Lung (tissue), 11 donors: ENCODE measurements at regions not wholly inside any gene's neighbourhood (a gene's known extent, or its start where the extent isn't known, plus 50 kb on each side); places are given as distances from the start of the nearest gene placed in this dataset.

ENCODE experiments used
- ATAC-seq: fragments of 200-7000 bp; cut with Tn5 transposase; one replicate; pipeline ENCODE4 v1.9.1; 2020; ENCODE audit warnings: moderate number of reproducible peaks; ENCODE audit not compliant: insufficient read depth, low FRiP score
- DNase-seq, 3 donors: peaks; one replicate each; pipeline ENCODE4 v3.0.0-alpha.2; 2013 to 2017
- H3K27ac ChIP-seq, 2 donors: one replicate each; pipeline ENCODE4 v1.5.1; 2013; ENCODE audit warnings: mild to moderate bottlenecking in 2 of 2, moderate library complexity in 2 of 2, control low read depth in 1 of 2, inconsistent platforms in 1 of 2, low read depth in 1 of 2, low read length in 1 of 2
- H3K27me3 ChIP-seq, 3 donors: one replicate each; pipeline ENCODE4 v1.5.1; 2013; ENCODE audit warnings: low read length in 2 of 3; ENCODE audit not compliant: control insufficient read depth in 3 of 3, insufficient read depth in 3 of 3
- H3K36me3 ChIP-seq, 4 donors: one replicate each; pipeline ENCODE4 v1.5.1; 2013; ENCODE audit warnings: low read length in 4 of 4, mild to moderate bottlenecking in 1 of 4, moderate library complexity in 1 of 4; ENCODE audit not compliant: control insufficient read depth in 4 of 4, insufficient read depth in 4 of 4
- H3K4me1 ChIP-seq, 5 donors: one replicate each; pipeline ENCODE4 v1.5.1; 2013; ENCODE audit warnings: low read length in 5 of 5, mild to moderate bottlenecking in 2 of 5, moderate library complexity in 1 of 5; ENCODE audit not compliant: control insufficient read depth in 5 of 5, insufficient read depth in 5 of 5
- H3K4me3 ChIP-seq: one replicate; pipeline ENCODE4 v1.5.1; 2013; ENCODE audit warnings: mild to moderate bottlenecking, control low read depth, moderate library complexity
- H3K9ac ChIP-seq, 2 donors: one replicate each; pipeline ENCODE4 v1.5.1; 2013; ENCODE audit warnings: low read length in 2 of 2, control low read depth in 1 of 2; ENCODE audit not compliant: insufficient read depth in 1 of 2
- H3K9me3 ChIP-seq, 4 donors: one replicate each; pipeline ENCODE4 v1.5.1; 2013; ENCODE audit warnings: low read length in 3 of 4, mild to moderate bottlenecking in 1 of 4, moderate library complexity in 1 of 4; ENCODE audit not compliant: control insufficient read depth in 4 of 4, insufficient read depth in 3 of 4
- CTCF ChIP-seq: IDR thresholded peaks from 2 replicates; pipeline ENCODE4 v1.5.1; 2012; ENCODE audit warnings: mild to moderate bottlenecking; ENCODE audit errors: control extremely low read depth, extremely low read depth
- WGBS, 2 donors: extraction: QIAGEN DNeasy Blood & Tissue Kit; methylation state at CpG; one replicate each; pipeline ENCODE4 v1.1.7; 2013; 5-methylcytosine and 5-hydroxymethylcytosine counted together
- donor health status: control.
- donor health status: control.
- donor health status: Bipolar disorder and iron deficiency.
- donor health status: healthy.
- donor health status: DM: yes; HTN: yes; CAD: no.

GRCh38 chr2:53096351-53096750 is 671.3 kb upstream of the CHAC2 start:
- Histone ChIP-seq H3K4me3 (no peak overlapping the region), H3K27ac (no peak overlapping the region), H3K27me3 (no peaks in the 10 kb centered on the region), H3K9ac (no peak overlapping the region), H3K9me3 (no peaks in the 10 kb centered on the region), H3K4me1 (no peaks in the 10 kb centered on the region), H3K36me3 (no peaks in the 10 kb centered on the region)
- WGBS, 2 donors = 76 to 88% methylated on average over 4 of the region's 4 CpGs
- DNase-seq (peak in 2 of 3 donors; percentile 19 to 39), ATAC-seq (no peak)
- no peak for TF ChIP-seq CTCF

GRCh38 chr2:53095664-53096063 is 671.9 kb upstream of the CHAC2 start:
- H3K27ac ChIP-seq = no peak overlapping the region
- no peak overlapping the region for H3K4me3 ChIP-seq
- no peaks in the 10 kb centered on the region for H3K9me3 ChIP-seq
- no peak for DNase-seq
- TF ChIP-seq CTCF = no peak
- H3K9ac ChIP-seq = no peak overlapping the region
- H3K27me3 ChIP-seq = no peaks in the 10 kb centered on the region
- WGBS, 2 donors = 77 to 88% methylated on average over 1 of the region's 1 CpG
- H3K36me3 ChIP-seq = no peaks in the 10 kb centered on the region
- ATAC-seq = no peak
- H3K4me1 ChIP-seq = no peaks in the 10 kb centered on the region

GRCh38 chr2:53095227-53095626 is 672.4 kb upstream of the CHAC2 start:
- Histone ChIP-seq H3K36me3 (no peaks in the 10 kb centered on the region), H3K27me3 (no peaks in the 10 kb centered on the region), H3K9ac (no peak overlapping the region), H3K4me3 (no peak overlapping the region), H3K4me1 (no peaks in the 10 kb centered on the region), H3K27ac (no peak overlapping the region), H3K9me3 (no peaks in the 10 kb centered on the region)
- ATAC-seq (no peak), DNase-seq (no peak)
- no peak for TF ChIP-seq CTCF
- WGBS, 2 donors = 91% methylated on average over 1 of the region's 1 CpG

- Histone ChIP-seq H3K27me3 (no peaks in the 10 kb centered on the region), H3K36me3 (no peaks in the 10 kb centered on the region), H3K27ac (no peak overlapping the region), H3K9me3 (no peaks in the 10 kb centered on the region), H3K4me3 (no peak overlapping the region), H3K4me1 (no peaks in the 10 kb centered on the region), H3K9ac (no peak overlapping the region)
- DNase-seq (no peak), ATAC-seq (no peak)
- TF ChIP-seq CTCF = no peak
- WGBS, 2 donors = 73 to 87% methylated on average over 1 of the region's 1 CpG
Measured at GRCh38 chr2:53093355-53093754, 674.2 kb upstream of the CHAC2 start.
